ENCODE measurements at regions not wholly inside any gene's neighbourhood (a gene's known extent, or its start where the extent isn't known, plus 50 kb on each side); places are given as distances from the start of the nearest gene placed in this dataset.

DNA sequence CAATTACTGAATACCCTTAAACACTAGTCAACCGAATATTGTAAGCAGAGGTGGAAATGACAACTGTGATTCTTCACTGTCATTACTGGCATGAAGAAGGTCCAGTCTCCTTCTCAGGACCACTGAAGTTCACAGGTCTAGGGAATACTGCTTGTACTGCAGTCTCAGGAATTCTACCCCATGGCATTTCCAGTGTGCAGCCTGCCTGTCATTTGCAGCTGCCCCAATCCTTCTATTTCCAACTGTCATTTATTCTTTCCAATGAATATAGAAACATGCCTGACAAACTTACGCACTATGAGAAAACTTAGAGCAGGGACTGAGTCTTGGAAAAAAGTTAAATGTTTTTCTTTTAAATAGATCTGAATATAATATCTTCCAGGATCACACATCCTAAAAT lies 308.0 kb upstream of the THBS1 start:
- TF ChIP-seq, protein P1, sequence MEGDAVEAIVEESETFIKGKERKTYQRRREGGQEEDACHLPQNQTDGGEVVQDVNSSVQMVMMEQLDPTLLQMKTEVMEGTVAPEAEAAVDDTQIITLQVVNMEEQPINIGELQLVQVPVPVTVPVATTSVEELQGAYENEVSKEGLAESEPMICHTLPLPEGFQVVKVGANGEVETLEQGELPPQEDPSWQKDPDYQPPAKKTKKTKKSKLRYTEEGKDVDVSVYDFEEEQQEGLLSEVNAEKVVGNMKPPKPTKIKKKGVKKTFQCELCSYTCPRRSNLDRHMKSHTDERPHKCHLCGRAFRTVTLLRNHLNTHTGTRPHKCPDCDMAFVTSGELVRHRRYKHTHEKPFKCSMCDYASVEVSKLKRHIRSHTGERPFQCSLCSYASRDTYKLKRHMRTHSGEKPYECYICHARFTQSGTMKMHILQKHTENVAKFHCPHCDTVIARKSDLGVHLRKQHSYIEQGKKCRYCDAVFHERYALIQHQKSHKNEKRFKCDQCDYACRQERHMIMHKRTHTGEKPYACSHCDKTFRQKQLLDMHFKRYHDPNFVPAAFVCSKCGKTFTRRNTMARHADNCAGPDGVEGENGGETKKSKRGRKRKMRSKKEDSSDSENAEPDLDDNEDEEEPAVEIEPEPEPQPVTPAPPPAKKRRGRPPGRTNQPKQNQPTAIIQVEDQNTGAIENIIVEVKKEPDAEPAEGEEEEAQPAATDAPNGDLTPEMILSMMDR (IDR thresholded peaks at IDR 0.05): no peak
- TF ChIP-seq POLR2A (IDR thresholded peaks at IDR 0.05): no peak
